AG04450 (cell line): ENCODE measurements at regions not wholly inside any gene's neighbourhood (a gene's known extent, or its start where the extent isn't known, plus 50 kb on each side); places are given as distances from the start of the nearest gene placed in this dataset.

Source experiments
- CTCF ChIA-PET: fragments of 300-600, 350-600 bp; formaldehyde crosslinking; extraction: SDS; loops from one replicate; lab custom pipeline; 2022; ENCODE audit warnings: antibody characterized with exemption, inconsistent platforms; lab: Charles Lee
- POLR2A ChIA-PET: fragments of 350-600 bp; formaldehyde crosslinking; extraction: SDS; loops from one replicate; lab custom pipeline; 2021; ENCODE audit warnings: antibody characterized with exemption, inconsistent platforms; lab: Yijun Ruan, JAX
- DNase-seq: peaks from one replicate; pipeline ENCODE4 v3.0.0-alpha.2; 2011; ENCODE audit warnings: low read depth, low spot score
- H3K27ac ChIP-seq: one replicate; pipeline ENCODE4 v1.5.1; 2012; ENCODE audit warnings: low read depth, low read length, control low read depth
- H3K27me3 ChIP-seq: one replicate; pipeline ENCODE4 v1.6.0; 2012; ENCODE audit warnings: low read length; ENCODE audit not compliant: control insufficient read depth, insufficient read depth
- H3K4me3 ChIP-seq: 2 replicates; pipeline ENCODE4 v1.5.1; 2011; ENCODE audit warnings: mild to moderate bottlenecking, low read depth, low read length, control low read depth
- H3K9me3 ChIP-seq: 2 replicates; pipeline ENCODE4 v1.5.1; 2012; ENCODE audit warnings: low read length; ENCODE audit not compliant: control insufficient read depth, insufficient read depth
- TF ChIP-seq, protein P1 (sequence below): IDR thresholded peaks from 2 replicates; pipeline ENCODE4 v1.5.1; 2011; ENCODE audit warnings: low read depth, low read length, control low read depth, inconsistent platforms

DNA sequence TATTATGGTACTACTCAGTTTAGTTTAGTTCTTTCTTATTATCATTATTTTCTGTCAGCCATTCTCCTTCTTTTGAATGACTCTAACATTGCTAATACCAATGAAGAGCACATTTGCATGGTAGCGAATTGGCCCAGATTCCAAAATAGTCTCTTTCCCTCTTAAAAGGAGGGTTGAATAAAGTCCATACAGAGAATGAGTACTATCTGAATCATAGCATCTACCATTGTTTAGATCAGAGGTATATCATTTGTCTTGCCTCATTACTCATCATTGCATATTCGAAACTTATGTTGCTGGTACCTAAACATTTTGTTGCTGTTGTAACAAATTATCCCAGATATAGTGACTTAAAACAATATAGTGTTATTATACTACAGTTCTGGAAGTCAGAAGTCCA is 1235.3 kb upstream of the ATXN8OS start:
- H3K27me3 ChIP-seq: no peaks in the 10 kb centered on the region
- no peak overlapping the region for H3K27ac ChIP-seq
- ChIA-PET POLR2A (no interaction called here), CTCF (no interaction called here)
- no peak for DNase-seq
- no peak overlapping the region for H3K4me3 ChIP-seq
- TF ChIP-seq, protein P1, sequence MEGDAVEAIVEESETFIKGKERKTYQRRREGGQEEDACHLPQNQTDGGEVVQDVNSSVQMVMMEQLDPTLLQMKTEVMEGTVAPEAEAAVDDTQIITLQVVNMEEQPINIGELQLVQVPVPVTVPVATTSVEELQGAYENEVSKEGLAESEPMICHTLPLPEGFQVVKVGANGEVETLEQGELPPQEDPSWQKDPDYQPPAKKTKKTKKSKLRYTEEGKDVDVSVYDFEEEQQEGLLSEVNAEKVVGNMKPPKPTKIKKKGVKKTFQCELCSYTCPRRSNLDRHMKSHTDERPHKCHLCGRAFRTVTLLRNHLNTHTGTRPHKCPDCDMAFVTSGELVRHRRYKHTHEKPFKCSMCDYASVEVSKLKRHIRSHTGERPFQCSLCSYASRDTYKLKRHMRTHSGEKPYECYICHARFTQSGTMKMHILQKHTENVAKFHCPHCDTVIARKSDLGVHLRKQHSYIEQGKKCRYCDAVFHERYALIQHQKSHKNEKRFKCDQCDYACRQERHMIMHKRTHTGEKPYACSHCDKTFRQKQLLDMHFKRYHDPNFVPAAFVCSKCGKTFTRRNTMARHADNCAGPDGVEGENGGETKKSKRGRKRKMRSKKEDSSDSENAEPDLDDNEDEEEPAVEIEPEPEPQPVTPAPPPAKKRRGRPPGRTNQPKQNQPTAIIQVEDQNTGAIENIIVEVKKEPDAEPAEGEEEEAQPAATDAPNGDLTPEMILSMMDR: no peak
- peaks cover 7% of the 10 kb centered on the region for H3K9me3 ChIP-seq

DNA sequence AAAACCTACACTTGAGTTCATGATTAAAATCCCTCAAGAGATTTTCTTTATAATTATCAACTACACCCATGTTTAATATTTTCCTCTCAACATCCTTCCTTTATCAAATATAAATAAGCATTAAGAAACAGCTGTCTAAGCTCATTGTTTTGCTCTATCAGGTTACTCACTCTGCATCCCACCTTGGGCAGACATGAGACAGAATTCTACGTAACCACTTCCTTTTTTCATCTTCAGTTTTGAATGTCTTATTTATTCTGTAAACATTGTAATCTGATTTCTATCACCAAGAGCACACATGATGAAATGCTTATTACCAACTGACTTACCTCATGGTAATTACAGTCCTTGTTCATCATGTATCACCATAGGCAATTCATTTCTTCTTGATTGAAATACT is 1256.6 kb upstream of the ATXN8OS start:
- POLR2A ChIA-PET: no interaction called here
- TF ChIP-seq, protein P1: no peak
- H3K9me3 ChIP-seq: peaks cover 6% of the 10 kb centered on the region; the same call in 1 of the 2 replicates
- no peaks in the 10 kb centered on the region for H3K27me3 ChIP-seq
- DNase-seq: no peak
- H3K27ac ChIP-seq: no peak overlapping the region
- H3K4me3 ChIP-seq: no peak overlapping the region
- CTCF ChIA-PET: no interaction called here

DNA sequence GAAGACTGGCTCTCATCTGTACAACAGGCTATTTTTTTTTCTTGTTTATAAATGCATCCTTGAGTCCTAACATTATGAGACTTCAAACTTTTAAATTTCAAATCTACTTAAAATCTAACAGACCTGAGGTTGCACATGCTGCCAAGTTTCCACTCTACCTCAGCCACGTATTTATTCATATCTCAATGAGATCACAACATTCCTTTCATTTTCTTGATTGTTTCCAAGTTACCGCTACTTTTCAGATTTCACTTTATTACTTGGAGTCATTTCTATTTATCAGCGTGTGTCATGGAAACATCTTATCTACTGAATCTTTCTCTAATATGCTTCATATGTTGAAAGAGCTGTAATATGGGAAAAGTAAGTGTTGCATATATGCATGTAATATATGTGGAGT is 1257.5 kb upstream of the ATXN8OS start:
- POLR2A ChIA-PET: no interaction called here
- TF ChIP-seq, protein P1: no peak
- no peak overlapping the region for H3K4me3 ChIP-seq

DNA sequence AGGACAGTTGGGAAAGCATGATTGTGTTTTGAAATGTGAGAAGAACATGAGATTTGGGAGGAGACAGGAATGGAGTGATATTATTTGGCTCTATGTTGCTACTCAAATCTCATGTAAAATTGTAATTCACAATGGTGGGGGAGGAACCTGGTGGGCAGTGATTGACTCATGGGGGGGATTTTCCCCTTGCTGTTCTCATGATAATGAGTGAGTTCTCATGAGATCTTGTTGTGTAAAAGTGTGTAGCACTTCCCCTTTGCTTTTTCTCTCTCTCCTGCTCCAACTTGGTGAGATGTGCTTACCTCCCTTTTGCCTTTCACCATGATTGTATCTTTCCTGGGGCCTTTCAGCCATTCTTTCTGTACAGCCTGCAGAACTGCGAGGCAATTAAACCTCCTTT is 1261.0 kb upstream of the ATXN8OS start:
- Histone ChIP-seq H3K27ac (no peak overlapping the region), H3K9me3 (peaks cover 11% of the 10 kb centered on the region; the same call in 1 of the 2 replicates), H3K4me3 (no peak overlapping the region), H3K27me3 (no peaks in the 10 kb centered on the region)
- TF ChIP-seq, protein P1: no peak
- ChIA-PET POLR2A (no interaction called here), CTCF (no interaction called here)
- DNase-seq: no peak

More for the DNA sequence above, 1257.5 kb upstream of the ATXN8OS start:
- H3K27me3 ChIP-seq: no peaks in the 10 kb centered on the region
- CTCF ChIA-PET: no interaction called here
- no peak for DNase-seq
- H3K27ac ChIP-seq: no peak overlapping the region
- peaks cover 11% of the 10 kb centered on the region; the same call in 1 of the 2 replicates for H3K9me3 ChIP-seq

DNA sequence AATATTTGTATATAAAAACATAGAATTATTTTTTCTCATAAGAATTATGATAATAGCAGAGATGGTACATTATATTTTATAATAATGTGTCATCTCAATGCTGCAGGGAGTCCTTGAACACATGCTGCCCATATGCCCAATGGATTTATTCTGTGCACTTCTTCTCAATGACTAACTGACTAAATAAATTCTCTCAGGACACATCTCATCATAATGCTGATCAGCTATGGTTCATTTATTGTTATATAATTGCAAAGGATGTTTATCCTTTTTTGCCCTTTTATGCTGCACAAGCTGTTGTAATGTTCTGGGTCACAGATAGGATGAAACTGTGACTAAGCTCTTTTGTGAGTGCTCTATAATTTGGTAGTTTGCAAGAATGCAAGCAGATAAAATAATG is 1273.3 kb upstream of the ATXN8OS start:
- ChIA-PET POLR2A (no interaction called here), CTCF (no interaction called here)
- Histone ChIP-seq H3K4me3 (no peak overlapping the region), H3K9me3 (peaks cover 7% of the 10 kb centered on the region; the same call in 1 of the 2 replicates), H3K27me3 (no peaks in the 10 kb centered on the region), H3K27ac (no peak overlapping the region)
- TF ChIP-seq, protein P1: no peak
- no peak for DNase-seq
